ENCODE measurements at regions not wholly inside any gene's neighbourhood (a gene's known extent, or its start where the extent isn't known, plus 50 kb on each side); places are given as distances from the start of the nearest gene placed in this dataset.

GRCh38 chr7:63072806-63073205 lies 925.8 kb upstream of the ZNF722 start:
- Histone ChIP-seq H3K27me3 (ENCODE audit: control insufficient read depth in 2 of 2, insufficient read depth in 2 of 2, low read length in 2 of 2) (no peaks in the 10 kb centered on the region), H3K27ac (ENCODE audit: low read depth in 1 of 2, low read length in 2 of 2) (no peak overlapping the region), H3K9ac (ENCODE audit: insufficient read depth, low read length, poor library complexity, severe bottlenecking) (no peak overlapping the region), H3K79me2 (ENCODE audit: insufficient read depth, low read length) (no peaks in the 10 kb centered on the region), H4K20me1 (ENCODE audit: insufficient read depth, low read length) (no peaks in the 10 kb centered on the region), H3K4me3 (replicated peaks in 1 of 3; ENCODE audit: low read depth in 2 of 3, low read length in 3 of 3) (no peak overlapping the region), H3K4me1 (ENCODE audit: control insufficient read depth in 1 of 2, insufficient read depth in 2 of 2, low read length in 2 of 2) (no peaks in the 10 kb centered on the region), H3K9me3 (replicated peaks in 1 of 2; ENCODE audit: control insufficient read depth in 1 of 2, insufficient read depth in 1 of 2, low read length in 2 of 2) (peaks cover 78 to 80% of the 10 kb centered on the region in 2 donors), H2AFZ (ENCODE audit: insufficient read depth, low read depth, low read length, poor library complexity, severe bottlenecking) (no peak overlapping the region), H3K36me3 (replicated peaks in 1 of 2; ENCODE audit: control insufficient read depth in 1 of 2, insufficient read depth in 2 of 2, low read length in 2 of 2) (no peaks in the 10 kb centered on the region), H3K4me2 (replicated peaks; ENCODE audit: extremely low read depth, low read length, poor library complexity, severe bottlenecking) (no peak overlapping the region)
- WGBS (ENCODE audit: insufficient coverage), result 55% methylated on average over 5 of the region's 5 CpGs
- no peak for DNase-seq
- TF ChIP-seq, protein P1, sequence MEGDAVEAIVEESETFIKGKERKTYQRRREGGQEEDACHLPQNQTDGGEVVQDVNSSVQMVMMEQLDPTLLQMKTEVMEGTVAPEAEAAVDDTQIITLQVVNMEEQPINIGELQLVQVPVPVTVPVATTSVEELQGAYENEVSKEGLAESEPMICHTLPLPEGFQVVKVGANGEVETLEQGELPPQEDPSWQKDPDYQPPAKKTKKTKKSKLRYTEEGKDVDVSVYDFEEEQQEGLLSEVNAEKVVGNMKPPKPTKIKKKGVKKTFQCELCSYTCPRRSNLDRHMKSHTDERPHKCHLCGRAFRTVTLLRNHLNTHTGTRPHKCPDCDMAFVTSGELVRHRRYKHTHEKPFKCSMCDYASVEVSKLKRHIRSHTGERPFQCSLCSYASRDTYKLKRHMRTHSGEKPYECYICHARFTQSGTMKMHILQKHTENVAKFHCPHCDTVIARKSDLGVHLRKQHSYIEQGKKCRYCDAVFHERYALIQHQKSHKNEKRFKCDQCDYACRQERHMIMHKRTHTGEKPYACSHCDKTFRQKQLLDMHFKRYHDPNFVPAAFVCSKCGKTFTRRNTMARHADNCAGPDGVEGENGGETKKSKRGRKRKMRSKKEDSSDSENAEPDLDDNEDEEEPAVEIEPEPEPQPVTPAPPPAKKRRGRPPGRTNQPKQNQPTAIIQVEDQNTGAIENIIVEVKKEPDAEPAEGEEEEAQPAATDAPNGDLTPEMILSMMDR (IDR thresholded peaks at IDR 0.05), result no peak
- intact Hi-C loops (cut with micrococcal nuclease), result no loop called here
- no peak overlapping the region for H3K27ac Mint-ChIP-seq
- H3K9me3 Mint-ChIP-seq, result peaks cover 42 to 90% (median 73%) of the 10 kb centered on the region in 7 donors
- H3K27me3 Mint-ChIP-seq (ENCODE audit: low read depth in 3 of 3), result no peaks in the 10 kb centered on the region
- no peaks in the 10 kb centered on the region for H3K4me1 Mint-ChIP-seq
- no peaks in the 10 kb centered on the region for H3K36me3 Mint-ChIP-seq
- H3K4me3 Mint-ChIP-seq, result no peak overlapping the region

- peaks cover 78 to 80% of the 10 kb centered on the region in 2 donors for H3K9me3 ChIP-seq (replicated peaks in 1 of 2; ENCODE audit: control insufficient read depth in 1 of 2, insufficient read depth in 1 of 2, low read length in 2 of 2)
- H3K4me1 Mint-ChIP-seq, result no peaks in the 10 kb centered on the region
- no peaks in the 10 kb centered on the region for H4K20me1 ChIP-seq (ENCODE audit: insufficient read depth, low read length)
- H3K4me3 Mint-ChIP-seq, result no peak overlapping the region
- H3K79me2 ChIP-seq (ENCODE audit: insufficient read depth, low read length), result no peaks in the 10 kb centered on the region
- TF ChIP-seq, protein P1 (IDR thresholded peaks at IDR 0.05), result no peak
- no peak overlapping the region for H3K27ac Mint-ChIP-seq
- no peaks in the 10 kb centered on the region for H3K36me3 ChIP-seq (replicated peaks in 1 of 2; ENCODE audit: control insufficient read depth in 1 of 2, insufficient read depth in 2 of 2, low read length in 2 of 2)
- no peaks in the 10 kb centered on the region for H3K27me3 ChIP-seq (ENCODE audit: control insufficient read depth in 2 of 2, insufficient read depth in 2 of 2, low read length in 2 of 2)
- no peak overlapping the region for H3K9ac ChIP-seq (ENCODE audit: insufficient read depth, low read length, poor library complexity, severe bottlenecking)
- H3K27ac ChIP-seq (ENCODE audit: low read depth in 1 of 2, low read length in 2 of 2), result no peak overlapping the region
- no peak overlapping the region for H3K4me3 ChIP-seq (replicated peaks in 1 of 3; ENCODE audit: low read depth in 2 of 3, low read length in 3 of 3)
- no peak overlapping the region for H2AFZ ChIP-seq (ENCODE audit: insufficient read depth, low read depth, low read length, poor library complexity, severe bottlenecking)
- no peaks in the 10 kb centered on the region for H3K4me1 ChIP-seq (ENCODE audit: control insufficient read depth in 1 of 2, insufficient read depth in 2 of 2, low read length in 2 of 2)
- no peaks in the 10 kb centered on the region for H3K27me3 Mint-ChIP-seq (ENCODE audit: low read depth in 3 of 3)
- DNase-seq, result no peak
- no CpG with 5 or more reads among the region's 2 CpGs for WGBS (ENCODE audit: insufficient coverage)
- no peak overlapping the region for H3K4me2 ChIP-seq (replicated peaks; ENCODE audit: extremely low read depth, low read length, poor library complexity, severe bottlenecking)
- peaks cover 41 to 90% (median 73%) of the 10 kb centered on the region in 7 donors for H3K9me3 Mint-ChIP-seq
- intact Hi-C loops (cut with micrococcal nuclease), result no loop called here
- no peaks in the 10 kb centered on the region for H3K36me3 Mint-ChIP-seq
Measured at GRCh38 chr7:63073286-63073685, 925.4 kb upstream of the ZNF722 start.
